GM23248 (cell line): ENCODE measurements at regions not wholly inside any gene's neighbourhood (a gene's known extent, or its start where the extent isn't known, plus 50 kb on each side); places are given as distances from the start of the nearest gene placed in this dataset.

Experiments
- DNase-seq: peaks from one replicate; pipeline ENCODE4 v3.0.0-alpha.2; 2015
- H2AFZ ChIP-seq: fragments of 200-600 bp; sonication (generic); 2 replicates; pipeline ENCODE4 v1.6.1; 2016; ENCODE audit warnings: antibody characterized with exemption
- H3F3A ChIP-seq: fragments of 200-600 bp; sonication (generic); 2 replicates; pipeline ENCODE4 v1.6.1; 2016; ENCODE audit warnings: mild to moderate bottlenecking, antibody characterized with exemption, mixed run types; ENCODE audit not compliant: insufficient read depth
- H3K27ac ChIP-seq: fragments of 200-600 bp; sonication (generic); 2 replicates; pipeline ENCODE4 v1.5.1; 2016; ENCODE audit warnings: mild to moderate bottlenecking
- H3K27me3 ChIP-seq: fragments of 200-600 bp; sonication (generic); replicated peaks from 2 replicates; pipeline ENCODE4 v1.6.1; 2016; ENCODE audit warnings: mild to moderate bottlenecking; ENCODE audit not compliant: insufficient read depth
- H3K36me3 ChIP-seq: fragments of 200-600 bp; sonication (generic); 2 replicates; pipeline ENCODE4 v1.6.1; 2016; ENCODE audit warnings: low read depth, mild to moderate bottlenecking
- H3K4me1 ChIP-seq: fragments of 200-600 bp; sonication (generic); 2 replicates; pipeline ENCODE4 v1.6.1; 2016; ENCODE audit warnings: mild to moderate bottlenecking; ENCODE audit not compliant: insufficient read depth
- H3K4me2 ChIP-seq: fragments of 200-600 bp; sonication (generic); one replicate; pipeline ENCODE4 v1.6.1; 2016; ENCODE audit warnings: mild to moderate bottlenecking; ENCODE audit not compliant: unreplicated experiment
- H3K4me3 ChIP-seq: fragments of 200-600 bp; sonication (generic); 2 replicates; pipeline ENCODE4 v1.5.1; 2016; ENCODE audit warnings: mild to moderate bottlenecking
- H3K79me2 ChIP-seq: fragments of 200-600 bp; sonication (generic); 2 replicates; pipeline ENCODE4 v1.6.1; 2016; ENCODE audit warnings: mild to moderate bottlenecking; ENCODE audit not compliant: insufficient read depth
- H3K9ac ChIP-seq: fragments of 200-600 bp; sonication (generic); 2 replicates; pipeline ENCODE4 v1.6.1; 2016; ENCODE audit warnings: mild to moderate bottlenecking
- H3K9me2 ChIP-seq: fragments of 200-600 bp; sonication (generic); 2 replicates; pipeline ENCODE4 v1.6.1; 2016; ENCODE audit warnings: mixed run types, mild to moderate bottlenecking, moderate library complexity; ENCODE audit not compliant: insufficient read depth
- H3K9me3 ChIP-seq: fragments of 200-600 bp; sonication (generic); one replicate; pipeline ENCODE4 v1.6.1; 2017; ENCODE audit warnings: low read depth
- H4K20me1 ChIP-seq: fragments of 200-600 bp; sonication (generic); 2 replicates; pipeline ENCODE4 v1.6.0; 2016; ENCODE audit not compliant: insufficient read depth
- EZH2 ChIP-seq: fragments of 200-600 bp; sonication (generic); IDR thresholded peaks from 2 replicates; pipeline ENCODE4 v1.6.1; 2018; ENCODE audit warnings: antibody characterized with exemption, mild to moderate bottlenecking; ENCODE audit not compliant: insufficient read depth, poor library complexity, severe bottlenecking
- EZH2phosphoT487 ChIP-seq: fragments of 200-600 bp; sonication (generic); IDR thresholded peaks from 2 replicates; pipeline ENCODE4 v1.6.1; 2018; ENCODE audit warnings: antibody characterized with exemption, moderate library complexity, mild to moderate bottlenecking, low read depth; ENCODE audit not compliant: insufficient read depth
- WGBS, 2 experiments: methylation state at CpG; one replicate each; pipeline ENCODE4 v1.1.6; 2015 to 2017; ENCODE audit warnings: low lambda C conversion rate in 2 of 2, low coverage in 1 of 2; ENCODE audit errors: missing lambda C conversion rate in 2 of 2; 5-methylcytosine and 5-hydroxymethylcytosine counted together
- in situ Hi-C: fragments of 300-500 bp; cut with MboI; formaldehyde crosslinking; loops from 2 replicates; pipeline ENCODE4 v1.15.0; 2020

- 80 to 83% methylated on average over 1 of the region's 1 CpG for WGBS, 2 experiments
- H3F3A ChIP-seq = no peaks in the 10 kb centered on the region
- no peak overlapping the region for H3K27ac ChIP-seq
- no peak for DNase-seq
- no peak overlapping the region for H3K9ac ChIP-seq
- no peak overlapping the region for H2AFZ ChIP-seq
- H3K79me2 ChIP-seq = no peaks in the 10 kb centered on the region
- in situ Hi-C loops = no loop called here
- no peaks in the 10 kb centered on the region for H3K36me3 ChIP-seq
- peaks cover 10% of the 10 kb centered on the region; the same call in 1 of the 2 replicates for H3K4me1 ChIP-seq
- no peaks in the 10 kb centered on the region for H3K27me3 ChIP-seq
- no peaks in the 10 kb centered on the region for H3K9me2 ChIP-seq
- H3K9me3 ChIP-seq = no peaks in the 10 kb centered on the region
- TF ChIP-seq EZH2phosphoT487 (no peak), EZH2 (no peak)
- H3K4me3 ChIP-seq = no peak overlapping the region
- no peak overlapping the region for H3K4me2 ChIP-seq
- H4K20me1 ChIP-seq = no peaks in the 10 kb centered on the region
Measured at GRCh38 chr12:89834676-89835075, 126.0 kb upstream of the ATP2B1 start.

GRCh38 chr12:89833337-89834252 is 125.0 kb upstream of the ATP2B1 start:
- Histone ChIP-seq H3K4me3 (no peak overlapping the region), H2AFZ (no peak overlapping the region), H3K9me3 (no peaks in the 10 kb centered on the region), H3K4me1 (peaks cover 10% of the 10 kb centered on the region; the same call in 1 of the 2 replicates), H3K9me2 (no peaks in the 10 kb centered on the region), H3K36me3 (no peaks in the 10 kb centered on the region), H3F3A (no peaks in the 10 kb centered on the region), H3K9ac (no peak overlapping the region), H3K79me2 (no peaks in the 10 kb centered on the region), H4K20me1 (no peaks in the 10 kb centered on the region), H3K27ac (no peak overlapping the region), H3K27me3 (no peaks in the 10 kb centered on the region), H3K4me2 (no peak overlapping the region)
- WGBS, 2 experiments = 68 to 71% methylated on average over 1 of the region's 1 CpG
- TF ChIP-seq EZH2 (no peak), EZH2phosphoT487 (no peak)
- peak; percentile 52 for DNase-seq
- in situ Hi-C loops = no loop called here

GRCh38 chr12:89832336-89832735 is 123.7 kb upstream of the ATP2B1 start:
- in situ Hi-C loops = no loop called here
- no peaks in the 10 kb centered on the region for H3K36me3 ChIP-seq
- H3K27me3 ChIP-seq = no peaks in the 10 kb centered on the region
- peaks cover 10% of the 10 kb centered on the region; the same call in 1 of the 2 replicates for H3K4me1 ChIP-seq
- H3K9me2 ChIP-seq = no peaks in the 10 kb centered on the region
- H2AFZ ChIP-seq = no peak overlapping the region
- H4K20me1 ChIP-seq = no peaks in the 10 kb centered on the region
- H3F3A ChIP-seq = no peaks in the 10 kb centered on the region
- H3K79me2 ChIP-seq = no peaks in the 10 kb centered on the region
- H3K4me2 ChIP-seq = no peak overlapping the region
- H3K9ac ChIP-seq = no peak overlapping the region
- TF ChIP-seq EZH2 (no peak), EZH2phosphoT487 (no peak)
- no peak overlapping the region for H3K27ac ChIP-seq
- no peaks in the 10 kb centered on the region for H3K9me3 ChIP-seq
- no peak for DNase-seq
- no peak overlapping the region for H3K4me3 ChIP-seq
- 89 to 94% methylated on average over 2 of the region's 2 CpGs for WGBS, 2 experiments

- DNase-seq = no peak
- no peaks in the 10 kb centered on the region for H3K36me3 ChIP-seq
- no peaks in the 10 kb centered on the region for H3K9me2 ChIP-seq
- H3K27ac ChIP-seq = no peak overlapping the region
- 63 to 80% methylated on average over 5 of the region's 5 CpGs for WGBS, 2 experiments
- H4K20me1 ChIP-seq = no peaks in the 10 kb centered on the region
- no peak overlapping the region for H3K4me3 ChIP-seq
- H3K4me2 ChIP-seq = no peak overlapping the region
- H3K9me3 ChIP-seq = no peaks in the 10 kb centered on the region
- no peak overlapping the region for H2AFZ ChIP-seq
- H3K79me2 ChIP-seq = no peaks in the 10 kb centered on the region
- H3K27me3 ChIP-seq = no peaks in the 10 kb centered on the region
- no peaks in the 10 kb centered on the region for H3F3A ChIP-seq
- H3K9ac ChIP-seq = no peak overlapping the region
- in situ Hi-C loops = no loop called here
- TF ChIP-seq EZH2 (no peak), EZH2phosphoT487 (no peak)
- H3K4me1 ChIP-seq = peaks cover 10% of the 10 kb centered on the region; the same call in 1 of the 2 replicates
Measured at GRCh38 chr12:89831310-89832095, 122.9 kb upstream of the ATP2B1 start.
